Sciatic nerve (tissue), 2 donors: ENCODE measurements at regions not wholly inside any gene's neighbourhood (a gene's known extent, or its start where the extent isn't known, plus 50 kb on each side); places are given as distances from the start of the nearest gene placed in this dataset.
"Not testable (repeated sequence)": the region's sequence is repeated elsewhere in the genome, so short reads cannot be mapped to it uniquely, and the experiment has no call there.

Source experiments
- ATAC-seq: fragments of 200-7000 bp; cut with Tn5 transposase; one replicate; pipeline ENCODE4 v1.9.1; 2020; ENCODE audit warnings: mild to moderate bottlenecking, moderate library complexity
- DNase-seq: peaks from one replicate; pipeline ENCODE4 v3.0.0-alpha.2; 2020; ENCODE audit warnings: low spot score
- intact Hi-C: fragments of 100-400 bp; cut with DNase I; formaldehyde crosslinking; loops from one replicate; pipeline ENCODE4 v1.14.2; 2022
- donor health status: DM: no; HTN: no; CAD: no.
- donor health status: DM: no; HTN: no; CAD: no.

GRCh38 chr11:45754741-45755140, 50.2 kb upstream of the SLC35C1 start:
- DNase-seq (no peak), ATAC-seq (no peak)
- intact Hi-C loops, result no loop called here

GRCh38 chr11:45754261-45754709, 50.7 kb upstream of the SLC35C1 start:
- no peak for ATAC-seq
- DNase-seq, result no peak
- intact Hi-C loops, result no loop called here

- DNase-seq (no peak), ATAC-seq (no peak)
- intact Hi-C loops, result no loop called here
Measured at GRCh38 chr11:45752106-45752505, 52.8 kb upstream of the SLC35C1 start.

GRCh38 chr11:45751430-45751829, 53.5 kb upstream of the SLC35C1 start:
- intact Hi-C loops, result no loop called here
- no peak for DNase-seq
- ATAC-seq, result no peak

GRCh38 chr11:45750439-45750838, 54.5 kb upstream of the SLC35C1 start:
- DNase-seq (no peak), ATAC-seq (no peak)
- intact Hi-C loops, result no loop called here

GRCh38 chr11:45748801-45749200, 56.1 kb upstream of the SLC35C1 start:
- intact Hi-C loops, result no loop called here
- DNase-seq, result no peak
- ATAC-seq, result no peak

GRCh38 chr11:45745065-45745811, 59.7 kb upstream of the SLC35C1 start:
- peak; percentile 74 for DNase-seq
- peak; percentile 95 for ATAC-seq
- intact Hi-C loops, result no loop called here

GRCh38 chr11:45743556-45744468, 61.1 kb upstream of the SLC35C1 start:
- DNase-seq (no peak), ATAC-seq (no peak)
- intact Hi-C loops, result no loop called here

GRCh38 chr11:45741582-45741981, 63.4 kb upstream of the SLC35C1 start:
- DNase-seq (no peak), ATAC-seq (no peak)
- intact Hi-C loops, result no loop called here

- DNase-seq (no peak), ATAC-seq (no peak)
- intact Hi-C loops, result no loop called here
Measured at GRCh38 chr11:45741032-45741431, 63.9 kb upstream of the SLC35C1 start.

- intact Hi-C loops, result no loop called here
- ATAC-seq (no peak), DNase-seq (no peak)
Measured at GRCh38 chr11:45739866-45740265, 65.1 kb upstream of the SLC35C1 start.

- intact Hi-C loops, ATAC-seq, DNase-seq: not testable (repeated sequence)
Measured at GRCh38 chr11:45739071-45739470, 65.9 kb upstream of the SLC35C1 start.

GRCh38 chr11:45738194-45738593, 66.8 kb upstream of the SLC35C1 start:
- ATAC-seq, intact Hi-C loops, DNase-seq: not testable (repeated sequence)

GRCh38 chr11:45737056-45737455, 67.9 kb upstream of the SLC35C1 start:
- DNase-seq, result no peak
- no peak for ATAC-seq
- intact Hi-C loops, result no loop called here

- ATAC-seq, result peak; percentile 74
Measured at GRCh38 chr11:45736424-45736823, 68.5 kb upstream of the SLC35C1 start.

GRCh38 chr11:45733176-45733575, 67.8 kb upstream of the CHST1 start:
- DNase-seq (no peak), ATAC-seq (no peak)
- intact Hi-C loops, result no loop called here

More at GRCh38 chr11:45736424-45736823, 68.5 kb upstream of the SLC35C1 start:
- intact Hi-C loops, result no loop called here
- DNase-seq, result no peak

- no peak for ATAC-seq
- intact Hi-C loops, result no loop called here
- no peak for DNase-seq
Measured at GRCh38 chr11:45732343-45732742, 66.9 kb upstream of the CHST1 start.

GRCh38 chr11:45731171-45731570, 65.7 kb upstream of the CHST1 start:
- DNase-seq, intact Hi-C loops, ATAC-seq: not testable (repeated sequence)

- DNase-seq, result no peak
- ATAC-seq, result no peak
- intact Hi-C loops, result no loop called here
Measured at GRCh38 chr11:45730014-45730413, 64.6 kb upstream of the CHST1 start.

GRCh38 chr11:45726493-45727054, 61.2 kb upstream of the CHST1 start:
- intact Hi-C loops, result no loop called here
- DNase-seq, result no peak
- ATAC-seq, result no peak
